Left lung (tissue), 4 donors: ENCODE measurements at regions not wholly inside any gene's neighbourhood (a gene's known extent, or its start where the extent isn't known, plus 50 kb on each side); places are given as distances from the start of the nearest gene placed in this dataset.

ENCODE experiments used
- ATAC-seq: fragments of 200-7000 bp; cut with Tn5 transposase; one replicate; pipeline ENCODE4 v1.9.1; 2020; ENCODE audit warnings: moderate library complexity
- DNase-seq, 4 donors: peaks; one replicate each; pipeline ENCODE4 v3.0.0-alpha.2; 2013 to 2020
- H3K27ac ChIP-seq, 2 donors: fragments of 200-600 bp; sonication (generic) in 1 of 2; one replicate each; pipeline versions ENCODE4 v1.5.0 to v1.8.0; 2020 to 2021
- H3K27me3 ChIP-seq, 2 donors: fragments of 200-600 bp; sonication (generic) in 1 of 2; one replicate each; pipeline versions ENCODE4 v1.5.0 to v1.8.0; 2020 to 2021
- H3K36me3 ChIP-seq, 2 donors: fragments of 200-600 bp; sonication (generic) in 1 of 2; one replicate each; pipeline versions ENCODE4 v1.5.0 to v1.8.0; 2020 to 2021
- H3K4me1 ChIP-seq, 2 donors: fragments of 200-600 bp; one replicate each; pipeline ENCODE4 v1.8.0; 2021
- H3K4me3 ChIP-seq, 2 donors: fragments of 200-600 bp; sonication (generic) in 1 of 2; one replicate each; pipeline versions ENCODE4 v1.5.0 to v1.8.0; 2020 to 2021; ENCODE audit warnings: mild to moderate bottlenecking in 1 of 2
- H3K9me3 ChIP-seq, 2 donors: fragments of 200-600 bp; sonication (generic) in 1 of 2; one replicate each; pipeline versions ENCODE4 v1.5.0 to v1.8.0; 2020 to 2021
- intact Hi-C, 2 donors: fragments of 100-400 bp; cut with DNase I; formaldehyde crosslinking; loops; one replicate each; pipeline versions ENCODE4 v1.11.2 to v1.14.2; 2022
- TF ChIP-seq, protein P1 (sequence below), 2 donors: fragments of 200-600 bp; sonication (generic) in 1 of 2; IDR thresholded peaks; one replicate each; pipeline versions ENCODE4 v1.5.0 to v1.8.0; 2021; ENCODE audit warnings: antibody characterized with exemption in 2 of 2
- donor health status: DM: no; HTN: yes; CAD: no.
- donor health status: DM: no; HTN: no; CAD: no.

DNA sequence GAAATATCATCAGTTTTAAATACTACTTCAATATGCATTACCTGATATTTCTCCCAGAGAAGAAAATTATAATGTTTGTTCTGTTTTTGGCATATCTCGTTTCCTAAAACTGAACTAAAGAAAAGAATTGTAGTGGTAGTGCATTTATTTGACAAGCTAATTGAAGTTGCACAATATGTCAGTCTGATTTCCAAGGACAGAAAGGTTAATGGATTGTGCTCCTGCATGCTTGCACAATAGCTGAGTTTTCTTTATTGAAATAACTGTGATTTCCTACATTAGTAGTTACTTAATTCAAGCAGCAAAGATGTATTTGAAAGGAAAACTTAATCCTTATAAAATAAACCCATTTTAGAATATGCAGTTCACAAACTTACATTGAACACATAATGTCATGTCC lies 2047.7 kb downstream of the NCAM2 start:
- H3K27me3 ChIP-seq = no peaks in the 10 kb centered on the region
- TF ChIP-seq, protein P1, sequence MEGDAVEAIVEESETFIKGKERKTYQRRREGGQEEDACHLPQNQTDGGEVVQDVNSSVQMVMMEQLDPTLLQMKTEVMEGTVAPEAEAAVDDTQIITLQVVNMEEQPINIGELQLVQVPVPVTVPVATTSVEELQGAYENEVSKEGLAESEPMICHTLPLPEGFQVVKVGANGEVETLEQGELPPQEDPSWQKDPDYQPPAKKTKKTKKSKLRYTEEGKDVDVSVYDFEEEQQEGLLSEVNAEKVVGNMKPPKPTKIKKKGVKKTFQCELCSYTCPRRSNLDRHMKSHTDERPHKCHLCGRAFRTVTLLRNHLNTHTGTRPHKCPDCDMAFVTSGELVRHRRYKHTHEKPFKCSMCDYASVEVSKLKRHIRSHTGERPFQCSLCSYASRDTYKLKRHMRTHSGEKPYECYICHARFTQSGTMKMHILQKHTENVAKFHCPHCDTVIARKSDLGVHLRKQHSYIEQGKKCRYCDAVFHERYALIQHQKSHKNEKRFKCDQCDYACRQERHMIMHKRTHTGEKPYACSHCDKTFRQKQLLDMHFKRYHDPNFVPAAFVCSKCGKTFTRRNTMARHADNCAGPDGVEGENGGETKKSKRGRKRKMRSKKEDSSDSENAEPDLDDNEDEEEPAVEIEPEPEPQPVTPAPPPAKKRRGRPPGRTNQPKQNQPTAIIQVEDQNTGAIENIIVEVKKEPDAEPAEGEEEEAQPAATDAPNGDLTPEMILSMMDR (IDR thresholded peaks at IDR 0.05) = no peak

DNA sequence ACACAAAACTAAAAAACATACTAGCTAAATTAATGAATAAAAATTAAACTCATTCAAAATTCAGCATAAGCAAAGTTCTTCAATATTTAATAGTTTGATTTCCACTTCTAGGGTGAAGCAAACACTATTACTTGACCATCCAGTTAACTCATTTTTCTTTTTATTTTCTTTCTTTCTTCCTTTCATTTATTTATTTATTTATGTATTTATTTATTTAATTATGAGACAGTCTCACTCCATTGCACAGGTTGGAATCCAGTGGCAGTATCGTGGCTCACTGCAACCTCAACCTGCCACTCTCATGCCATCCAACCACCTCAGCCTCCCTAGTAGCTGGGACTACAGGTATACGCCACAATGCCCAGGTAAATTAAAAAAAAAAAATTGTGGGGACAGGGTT lies 2069.5 kb downstream of the NCAM2 start:
- peaks cover 0 to 8% of the 10 kb centered on the region in 2 donors for H3K9me3 ChIP-seq
- intact Hi-C loops = no loop called here
- H3K27ac ChIP-seq = no peak overlapping the region
- no peak overlapping the region for H3K4me3 ChIP-seq
- H3K27me3 ChIP-seq = no peaks in the 10 kb centered on the region
- TF ChIP-seq, protein P1 (IDR thresholded peaks at IDR 0.05) = no peak
- H3K36me3 ChIP-seq = no peaks in the 10 kb centered on the region
- H3K4me1 ChIP-seq = no peaks in the 10 kb centered on the region
- no peak for ATAC-seq
- no peak for DNase-seq

More for the DNA sequence above, 2047.7 kb downstream of the NCAM2 start:
- Histone ChIP-seq H3K4me3 (no peak overlapping the region), H3K4me1 (no peaks in the 10 kb centered on the region), H3K9me3 (no peaks in the 10 kb centered on the region), H3K36me3 (no peaks in the 10 kb centered on the region), H3K27ac (no peak overlapping the region)
- intact Hi-C loops = no loop called here
- ATAC-seq (no peak), DNase-seq (no peak)

DNA sequence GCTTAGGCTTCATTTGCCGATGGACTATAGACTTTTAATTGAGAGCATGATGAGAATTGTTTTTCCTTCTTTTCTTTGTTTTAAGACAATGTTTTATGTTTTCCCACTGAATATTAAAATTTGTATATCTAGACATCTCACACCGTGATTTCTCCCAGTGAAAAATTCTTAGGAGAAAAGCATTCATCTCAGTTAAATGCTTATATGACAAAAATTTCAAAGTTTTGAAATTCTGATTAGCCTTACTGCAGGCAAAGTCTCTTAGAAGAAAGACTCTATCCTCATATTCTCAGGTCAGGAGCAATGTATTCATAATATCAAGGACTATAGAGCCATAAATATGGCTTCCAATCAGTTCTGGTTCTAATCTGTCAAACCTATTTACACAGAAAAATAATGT lies 2085.0 kb downstream of the NCAM2 start:
- no peak overlapping the region for H3K27ac ChIP-seq
- H3K4me1 ChIP-seq = no peaks in the 10 kb centered on the region
- H3K36me3 ChIP-seq = no peaks in the 10 kb centered on the region
- no peak overlapping the region for H3K4me3 ChIP-seq
- H3K9me3 ChIP-seq = no peaks in the 10 kb centered on the region
- intact Hi-C loops = no loop called here
- TF ChIP-seq, protein P1 (IDR thresholded peaks at IDR 0.05) = no peak
- no peaks in the 10 kb centered on the region for H3K27me3 ChIP-seq
- ATAC-seq = no peak
- no peak for DNase-seq

DNA sequence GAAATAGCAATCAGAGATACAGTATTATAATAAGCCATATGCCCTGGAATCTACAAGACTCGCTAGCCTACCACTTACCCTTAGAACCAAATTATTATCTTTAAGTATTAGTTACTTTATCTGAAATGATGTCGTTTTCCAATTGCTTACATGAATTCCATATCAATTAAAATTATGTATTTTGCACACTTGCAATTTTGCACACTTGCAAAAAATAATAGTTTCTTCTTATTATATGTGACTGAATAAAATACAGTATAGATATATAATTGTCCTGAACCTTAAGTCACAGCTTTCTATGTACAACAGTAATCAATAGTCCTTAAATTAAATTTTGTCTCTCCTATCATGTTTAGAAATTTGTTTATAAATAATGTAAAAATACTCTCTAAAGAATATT lies 2095.1 kb downstream of the NCAM2 start:
- H3K27me3 ChIP-seq = no peaks in the 10 kb centered on the region
- no peaks in the 10 kb centered on the region for H3K36me3 ChIP-seq
- H3K4me1 ChIP-seq = no peaks in the 10 kb centered on the region
- intact Hi-C loops = no loop called here
- H3K27ac ChIP-seq = no peak overlapping the region
- no peak for DNase-seq
- H3K4me3 ChIP-seq = no peak overlapping the region
- TF ChIP-seq, protein P1 (IDR thresholded peaks at IDR 0.05) = no peak
- ATAC-seq = no peak
- H3K9me3 ChIP-seq = peaks cover 0 to 3% of the 10 kb centered on the region in 2 donors

DNA sequence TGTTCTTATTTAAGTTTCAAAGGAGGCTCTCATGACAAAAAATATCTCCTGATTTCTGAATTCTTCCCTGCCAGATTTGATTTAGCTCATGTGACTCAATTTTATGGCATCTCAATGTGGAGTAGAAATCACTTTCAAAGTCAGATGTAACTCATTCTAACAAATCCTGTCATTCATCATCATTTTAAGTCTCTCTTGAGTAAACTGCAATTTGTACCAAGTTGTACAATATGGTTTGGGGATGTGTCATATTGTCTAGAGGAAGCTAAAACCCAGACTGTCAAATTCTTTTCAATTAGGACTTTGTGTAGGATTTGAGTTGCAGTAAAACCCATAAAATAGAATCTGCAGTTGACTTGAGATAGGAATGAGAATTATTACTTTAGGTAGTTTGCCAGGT lies 2101.0 kb downstream of the NCAM2 start:
- no peak for ATAC-seq

More for the DNA sequence above, 2101.0 kb downstream of the NCAM2 start:
- H3K4me3 ChIP-seq = no peak overlapping the region
- H3K27me3 ChIP-seq = no peaks in the 10 kb centered on the region
- no peaks in the 10 kb centered on the region for H3K36me3 ChIP-seq
- no peak for DNase-seq
- no peaks in the 10 kb centered on the region for H3K9me3 ChIP-seq
- no peaks in the 10 kb centered on the region for H3K4me1 ChIP-seq
- TF ChIP-seq, protein P1 (IDR thresholded peaks at IDR 0.05) = no peak
- intact Hi-C loops = no loop called here
- H3K27ac ChIP-seq = no peak overlapping the region
